ENCODE measurements at regions not wholly inside any gene's neighbourhood (a gene's known extent, or its start where the extent isn't known, plus 50 kb on each side); places are given as distances from the start of the nearest gene placed in this dataset.

DNA sequence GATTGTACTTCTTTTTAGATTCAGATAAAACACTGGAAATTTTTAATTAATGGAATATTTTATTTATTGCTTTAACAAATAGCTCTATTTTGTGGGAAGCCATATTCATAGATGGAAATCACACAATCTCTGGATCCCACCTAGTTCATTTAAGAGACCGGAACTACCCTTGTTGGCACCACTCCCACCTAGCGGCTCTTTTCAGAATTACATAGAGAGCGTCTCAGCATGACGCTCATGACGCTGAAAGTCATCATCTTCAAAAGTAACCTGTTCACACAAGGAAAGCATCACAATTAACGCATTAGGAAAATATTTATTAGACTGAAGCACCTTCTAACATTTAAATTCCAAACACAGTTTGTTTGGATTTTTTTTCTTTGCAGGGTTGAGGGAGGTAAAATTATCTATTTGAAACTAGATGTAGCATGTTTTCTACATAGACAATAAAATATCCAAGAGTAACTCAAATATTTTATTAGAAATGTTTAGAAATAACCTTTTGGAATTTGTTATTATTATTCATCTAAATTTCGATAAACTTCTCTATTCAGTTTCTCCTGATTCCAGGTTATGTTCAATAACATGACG is 214.9 kb upstream of the ARRDC4 start:
- TF ChIP-seq EZH2 (IDR thresholded peaks at IDR 0.05; ENCODE audit: borderline replicate concordance, low read depth, low read length, severe bottlenecking) = no peak
- TF ChIP-seq, protein P1, sequence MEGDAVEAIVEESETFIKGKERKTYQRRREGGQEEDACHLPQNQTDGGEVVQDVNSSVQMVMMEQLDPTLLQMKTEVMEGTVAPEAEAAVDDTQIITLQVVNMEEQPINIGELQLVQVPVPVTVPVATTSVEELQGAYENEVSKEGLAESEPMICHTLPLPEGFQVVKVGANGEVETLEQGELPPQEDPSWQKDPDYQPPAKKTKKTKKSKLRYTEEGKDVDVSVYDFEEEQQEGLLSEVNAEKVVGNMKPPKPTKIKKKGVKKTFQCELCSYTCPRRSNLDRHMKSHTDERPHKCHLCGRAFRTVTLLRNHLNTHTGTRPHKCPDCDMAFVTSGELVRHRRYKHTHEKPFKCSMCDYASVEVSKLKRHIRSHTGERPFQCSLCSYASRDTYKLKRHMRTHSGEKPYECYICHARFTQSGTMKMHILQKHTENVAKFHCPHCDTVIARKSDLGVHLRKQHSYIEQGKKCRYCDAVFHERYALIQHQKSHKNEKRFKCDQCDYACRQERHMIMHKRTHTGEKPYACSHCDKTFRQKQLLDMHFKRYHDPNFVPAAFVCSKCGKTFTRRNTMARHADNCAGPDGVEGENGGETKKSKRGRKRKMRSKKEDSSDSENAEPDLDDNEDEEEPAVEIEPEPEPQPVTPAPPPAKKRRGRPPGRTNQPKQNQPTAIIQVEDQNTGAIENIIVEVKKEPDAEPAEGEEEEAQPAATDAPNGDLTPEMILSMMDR (IDR thresholded peaks at IDR 0.05; ENCODE audit: extremely low read depth in 1 of 2, insufficient read depth in 1 of 2, low read depth in 1 of 2, low read length in 2 of 2) = peak; percentile 56
- TF ChIP-seq MYC (IDR thresholded peaks at IDR 0.05; ENCODE audit: low read depth, low read length) = no peak
- TF ChIP-seq POLR2AphosphoS5 (IDR thresholded peaks at IDR 0.05; ENCODE audit: insufficient read depth, low read depth, low read length) = no peak
- TF ChIP-seq GATA2 (IDR thresholded peaks at IDR 0.05; ENCODE audit: insufficient read depth, insufficient read length, low read depth, low read length) = no peak
- TF ChIP-seq JUN (IDR thresholded peaks at IDR 0.05; ENCODE audit: borderline replicate concordance, insufficient read depth, insufficient read length, low read depth) = no peak

Measured in endothelial cell of umbilical vein (primary cell).